ENCODE measurements at regions not wholly inside any gene's neighbourhood (a gene's known extent, or its start where the extent isn't known, plus 50 kb on each side); places are given as distances from the start of the nearest gene placed in this dataset.

DNA sequence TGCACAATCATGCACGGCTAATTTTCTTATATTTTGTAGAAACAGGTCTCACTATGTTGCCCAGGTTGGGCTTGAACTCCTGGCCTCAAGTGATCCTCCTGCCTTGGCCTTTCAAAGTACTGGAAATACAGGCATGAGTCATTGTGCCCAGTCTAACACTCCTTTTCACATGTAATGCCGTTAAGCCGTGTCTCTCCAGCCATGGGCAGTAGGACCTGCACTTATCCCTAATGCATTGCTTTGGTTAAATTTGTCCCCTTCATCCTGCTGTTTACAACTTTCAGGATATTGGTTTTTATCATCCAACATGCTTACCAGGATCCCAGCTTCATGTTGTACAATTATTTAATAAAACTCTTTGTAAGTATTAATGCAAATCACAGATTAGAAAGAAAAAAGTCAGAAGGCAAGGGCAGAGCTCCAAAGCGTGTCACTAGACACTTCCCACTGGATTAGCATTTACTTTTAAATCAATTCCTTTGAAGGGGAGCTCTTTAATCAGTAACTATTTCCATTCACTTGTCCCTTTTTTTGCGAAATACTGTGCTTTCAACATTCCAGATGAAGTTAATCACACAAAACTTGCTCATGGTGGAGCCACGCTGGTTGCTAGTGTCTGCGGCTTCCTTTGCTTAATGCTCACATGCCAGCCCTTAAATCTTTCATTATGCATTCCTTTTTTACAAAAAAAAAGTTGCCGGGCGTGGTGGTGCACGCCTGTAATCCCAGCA is 256.0 kb upstream of the AUTS2 start:
- DNase-seq (ENCODE audit: extremely low spot score, unreplicated experiment) = no peak
- H3K27me3 Mint-ChIP-seq = peaks cover 3% of the 10 kb centered on the region
- TF ChIP-seq, protein P1, sequence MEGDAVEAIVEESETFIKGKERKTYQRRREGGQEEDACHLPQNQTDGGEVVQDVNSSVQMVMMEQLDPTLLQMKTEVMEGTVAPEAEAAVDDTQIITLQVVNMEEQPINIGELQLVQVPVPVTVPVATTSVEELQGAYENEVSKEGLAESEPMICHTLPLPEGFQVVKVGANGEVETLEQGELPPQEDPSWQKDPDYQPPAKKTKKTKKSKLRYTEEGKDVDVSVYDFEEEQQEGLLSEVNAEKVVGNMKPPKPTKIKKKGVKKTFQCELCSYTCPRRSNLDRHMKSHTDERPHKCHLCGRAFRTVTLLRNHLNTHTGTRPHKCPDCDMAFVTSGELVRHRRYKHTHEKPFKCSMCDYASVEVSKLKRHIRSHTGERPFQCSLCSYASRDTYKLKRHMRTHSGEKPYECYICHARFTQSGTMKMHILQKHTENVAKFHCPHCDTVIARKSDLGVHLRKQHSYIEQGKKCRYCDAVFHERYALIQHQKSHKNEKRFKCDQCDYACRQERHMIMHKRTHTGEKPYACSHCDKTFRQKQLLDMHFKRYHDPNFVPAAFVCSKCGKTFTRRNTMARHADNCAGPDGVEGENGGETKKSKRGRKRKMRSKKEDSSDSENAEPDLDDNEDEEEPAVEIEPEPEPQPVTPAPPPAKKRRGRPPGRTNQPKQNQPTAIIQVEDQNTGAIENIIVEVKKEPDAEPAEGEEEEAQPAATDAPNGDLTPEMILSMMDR (conservative IDR thresholded peaks at IDR 0.05) = no peak
- peaks cover 10% of the 10 kb centered on the region for H3K9me3 Mint-ChIP-seq
- no peak overlapping the region for H3K4me3 Mint-ChIP-seq
- no peaks in the 10 kb centered on the region for H3K36me3 Mint-ChIP-seq
- no peak overlapping the region for H3K27ac Mint-ChIP-seq
- peaks cover 7% of the 10 kb centered on the region for H3K4me1 Mint-ChIP-seq (ENCODE audit: unreplicated experiment)

DNA sequence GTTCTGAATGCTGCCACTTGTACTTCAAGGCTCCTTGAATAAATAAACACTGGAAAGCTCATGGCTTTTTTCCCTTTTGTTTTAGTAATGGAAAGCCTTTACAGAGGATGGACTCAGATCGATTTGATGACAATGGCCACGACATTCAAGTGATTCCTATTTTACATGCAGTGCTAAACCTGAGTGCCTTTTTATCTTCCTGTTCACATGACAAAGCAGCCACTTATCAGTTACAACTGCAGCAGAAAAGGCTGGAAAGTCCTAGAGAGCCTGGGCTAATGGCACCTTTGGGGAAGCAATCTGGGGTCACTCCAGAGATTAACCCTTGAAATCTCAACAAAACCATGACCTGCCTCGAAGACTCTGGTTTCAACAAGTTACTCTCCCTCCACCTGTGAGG is 249.0 kb upstream of the AUTS2 start:
- Mint-ChIP-seq H3K27me3 (peaks cover 14% of the 10 kb centered on the region), H3K27ac (no peak overlapping the region), H3K4me1 (ENCODE audit: unreplicated experiment) (peaks cover 8% of the 10 kb centered on the region), H3K36me3 (no peaks in the 10 kb centered on the region), H3K9me3 (peaks cover 1% of the 10 kb centered on the region), H3K4me3 (no peak overlapping the region)
- TF ChIP-seq, protein P1 (conservative IDR thresholded peaks at IDR 0.05) = no peak
- no peak for DNase-seq (ENCODE audit: extremely low spot score, unreplicated experiment)

DNA sequence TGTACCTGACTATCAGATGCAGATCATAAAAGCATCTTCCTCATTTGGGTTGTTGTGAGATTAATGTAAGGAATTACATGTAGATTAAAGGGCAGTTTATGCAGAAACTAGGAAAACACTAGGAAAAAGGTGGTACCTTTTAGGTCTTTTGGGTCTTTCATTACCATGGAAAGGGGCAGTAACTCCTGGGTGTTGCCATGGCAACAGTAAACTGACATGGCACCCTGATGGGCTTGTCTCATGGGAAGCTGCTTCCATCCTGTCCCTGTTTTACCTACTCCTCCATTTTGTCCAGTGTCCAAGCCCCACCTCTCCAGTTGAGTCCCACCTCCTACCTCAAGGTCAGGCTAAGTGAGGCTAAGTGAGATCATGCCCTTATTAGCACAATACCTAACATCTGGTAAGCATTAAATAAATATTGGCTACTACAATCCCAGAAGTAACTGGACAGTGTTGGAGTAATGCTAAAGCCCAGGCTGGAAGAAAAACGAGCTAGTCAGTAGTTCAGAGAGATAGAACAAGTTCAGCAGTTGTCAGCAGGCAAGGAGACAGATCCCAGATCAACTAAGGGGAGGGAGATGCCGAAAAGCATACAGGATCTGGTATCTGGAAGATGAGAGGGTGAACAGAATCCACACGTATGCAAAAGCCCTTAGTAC is 240.0 kb upstream of the AUTS2 start:
- Mint-ChIP-seq H3K27ac (no peak overlapping the region), H3K4me3 (no peak overlapping the region), H3K27me3 (peaks cover 13% of the 10 kb centered on the region), H3K9me3 (no peaks in the 10 kb centered on the region), H3K4me1 (ENCODE audit: unreplicated experiment) (peaks cover 14% of the 10 kb centered on the region), H3K36me3 (no peaks in the 10 kb centered on the region)
- DNase-seq (ENCODE audit: extremely low spot score, unreplicated experiment) = no peak
- TF ChIP-seq, protein P1 (conservative IDR thresholded peaks at IDR 0.05) = no peak

DNA sequence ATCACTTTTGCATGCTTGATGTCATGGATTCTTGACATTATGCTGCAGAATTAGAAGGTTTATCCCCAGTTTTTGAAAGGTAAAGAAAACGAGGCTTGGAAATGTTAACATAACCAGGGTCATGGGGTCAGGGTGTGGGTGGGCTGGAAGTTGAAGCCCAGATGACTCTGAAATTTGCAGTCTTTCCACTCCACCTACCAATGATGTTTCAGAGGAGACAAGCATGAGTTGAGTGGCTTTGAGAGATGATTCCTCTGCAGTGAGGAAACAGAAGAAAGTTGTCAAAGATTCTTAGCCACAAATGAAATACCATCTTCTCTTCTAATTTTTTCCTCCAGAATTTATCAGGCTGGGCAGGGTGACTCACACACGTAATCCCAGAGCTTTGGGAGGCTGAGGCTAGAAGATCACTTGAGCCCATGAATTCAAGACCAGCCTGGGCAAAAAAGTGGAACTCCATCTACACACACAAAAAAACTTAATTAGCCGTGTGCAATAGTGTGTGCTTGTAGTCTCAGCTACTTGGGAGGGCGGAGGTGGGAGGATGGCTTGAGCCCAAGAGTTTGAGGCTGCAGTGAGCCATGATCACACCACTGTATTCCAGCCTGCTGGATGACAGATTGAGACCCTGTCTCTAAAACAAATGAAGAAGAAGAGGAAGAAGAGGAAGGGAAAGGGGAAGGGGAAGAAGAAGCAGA is 239.1 kb upstream of the AUTS2 start:
- Mint-ChIP-seq H3K4me3 (no peak overlapping the region), H3K27me3 (peaks cover 8% of the 10 kb centered on the region), H3K4me1 (ENCODE audit: unreplicated experiment) (peaks cover 14% of the 10 kb centered on the region), H3K27ac (no peak overlapping the region), H3K36me3 (no peaks in the 10 kb centered on the region), H3K9me3 (no peaks in the 10 kb centered on the region)
- TF ChIP-seq, protein P1 (conservative IDR thresholded peaks at IDR 0.05) = no peak
- no peak for DNase-seq (ENCODE audit: extremely low spot score, unreplicated experiment)

DNA sequence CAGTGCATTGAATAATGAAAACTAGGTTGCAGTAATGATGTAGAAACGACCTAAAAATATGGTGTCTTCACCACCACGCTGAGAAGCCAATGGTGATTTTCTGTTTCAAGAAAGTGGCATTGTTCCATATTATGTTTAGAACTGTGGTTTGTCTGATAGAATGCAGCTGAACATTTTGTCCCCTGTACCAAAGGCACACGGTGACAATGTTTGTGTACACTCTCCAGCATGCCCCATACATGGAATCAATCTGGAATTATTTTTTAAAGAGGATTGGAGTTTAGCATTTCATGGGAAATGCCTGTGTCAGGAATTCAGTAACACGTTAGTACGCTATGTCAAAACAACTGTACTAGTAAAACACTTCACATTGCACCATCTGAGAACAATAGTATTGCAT is 237.4 kb upstream of the AUTS2 start:
- no peak overlapping the region for H3K4me3 Mint-ChIP-seq
- no peak overlapping the region for H3K27ac Mint-ChIP-seq
- no peak for DNase-seq (ENCODE audit: extremely low spot score, unreplicated experiment)
- no peaks in the 10 kb centered on the region for H3K9me3 Mint-ChIP-seq
- H3K27me3 Mint-ChIP-seq = peaks cover 8% of the 10 kb centered on the region
- H3K36me3 Mint-ChIP-seq = no peaks in the 10 kb centered on the region
- peaks cover 19% of the 10 kb centered on the region for H3K4me1 Mint-ChIP-seq (ENCODE audit: unreplicated experiment)
- TF ChIP-seq, protein P1 (conservative IDR thresholded peaks at IDR 0.05) = no peak

Measured in type B pancreatic cell (in vitro differentiated cells).